ENCODE measurements at regions not wholly inside any gene's neighbourhood (a gene's known extent, or its start where the extent isn't known, plus 50 kb on each side); places are given as distances from the start of the nearest gene placed in this dataset.

- DNase-seq = no peak
Measured at GRCh38 chr2:181357979-181358378, 99.2 kb upstream of the ITGA4 start.

GRCh38 chr2:181362561-181362960, 94.6 kb upstream of the ITGA4 start:
- no peak for DNase-seq

GRCh38 chr2:181363164-181363563, 94.0 kb upstream of the ITGA4 start:
- DNase-seq = no peak

- DNase-seq = no peak
Measured at GRCh38 chr2:181364492-181365170, 92.6 kb upstream of the ITGA4 start.

- DNase-seq = no peak
Measured at GRCh38 chr2:181366675-181367175, 90.5 kb upstream of the ITGA4 start.

- no peak for DNase-seq
Measured at GRCh38 chr2:181367411-181367810, 89.8 kb upstream of the ITGA4 start.

GRCh38 chr2:181367906-181368435, 89.2 kb upstream of the ITGA4 start:
- no peak for DNase-seq

GRCh38 chr2:181370126-181370525, 87.1 kb upstream of the ITGA4 start:
- no peak for DNase-seq

GRCh38 chr2:181371195-181371594, 86.0 kb upstream of the ITGA4 start:
- no peak for DNase-seq

- no peak for DNase-seq
Measured at GRCh38 chr2:181371782-181372645, 85.2 kb upstream of the ITGA4 start.

GRCh38 chr2:181372646-181373040, 84.5 kb upstream of the ITGA4 start:
- DNase-seq = no peak

GRCh38 chr2:181374781-181375675, 82.2 kb upstream of the ITGA4 start:
- no peak for DNase-seq

GRCh38 chr2:181376442-181376841, 80.7 kb upstream of the ITGA4 start:
- no peak for DNase-seq

- no peak for DNase-seq
Measured at GRCh38 chr2:181376999-181377398, 80.2 kb upstream of the ITGA4 start.

GRCh38 chr2:181378491-181378890, 78.7 kb upstream of the ITGA4 start:
- DNase-seq = no peak

GRCh38 chr2:181380581-181380980, 76.6 kb upstream of the ITGA4 start:
- DNase-seq = no peak

GRCh38 chr2:181384923-181385322, 72.3 kb upstream of the ITGA4 start:
- DNase-seq = no peak

- no peak for DNase-seq
Measured at GRCh38 chr2:181389524-181389923, 67.7 kb upstream of the ITGA4 start.

- DNase-seq = no peak
Measured at GRCh38 chr2:181393472-181393871, 63.7 kb upstream of the ITGA4 start.

GRCh38 chr2:181394741-181395437, 62.3 kb upstream of the ITGA4 start:
- no peak for DNase-seq

- no peak for DNase-seq
Measured at GRCh38 chr2:181395851-181396250, 61.3 kb upstream of the ITGA4 start.

Data from activated T-cell treated with anti-CD3 and anti-CD28 coated beads, Interleukin-2, amount 50 U/mL, for 1 hour (primary cell).